Testis (tissue), 2 donors: ENCODE measurements at regions not wholly inside any gene's neighbourhood (a gene's known extent, or its start where the extent isn't known, plus 50 kb on each side); places are given as distances from the start of the nearest gene placed in this dataset.

Experiments used
- DNase-seq: peaks from one replicate; pipeline ENCODE4 v3.0.0-alpha.2; 2019
- H3K27ac ChIP-seq, 2 donors: fragments of 200-600 bp; sonication (generic); one replicate each; pipeline ENCODE4 v1.5.1; 2019
- H3K27me3 ChIP-seq: fragments of 200-600 bp; sonication (generic); one replicate; pipeline ENCODE4 v1.5.1; 2019
- H3K36me3 ChIP-seq: fragments of 200-600 bp; sonication (generic); one replicate; pipeline ENCODE4 v1.5.1; 2017; ENCODE audit warnings: low read depth; ENCODE audit errors: missing control alignments
- H3K4me1 ChIP-seq: fragments of 200-600 bp; sonication (generic); one replicate; pipeline ENCODE4 v1.5.1; 2019
- H3K4me3 ChIP-seq, 2 donors: fragments of 200-600 bp; sonication (generic); one replicate each; pipeline ENCODE4 v1.5.1; 2017 to 2019
- H3K9me3 ChIP-seq: fragments of 200-600 bp; sonication (generic); one replicate; pipeline ENCODE4 v1.5.1; 2017
- CTCF ChIP-seq, 3 experiments: fragments of 450-650 bp in 2 of 3; fragments of 200-600 bp in 1 of 3; sonication (generic) in 1 of 3; IDR thresholded peaks; one replicate each; pipeline ENCODE4 v1.5.1; 2016 to 2019; ENCODE audit warnings: antibody characterized with exemption in 3 of 3, mild to moderate bottlenecking in 2 of 3, moderate library complexity in 1 of 3
- POLR2A ChIP-seq: fragments of 450-650 bp; IDR thresholded peaks from one replicate; pipeline ENCODE4 v1.6.1; 2017; ENCODE audit warnings: antibody characterized with exemption, mild to moderate bottlenecking, moderate library complexity
- WGBS, 2 donors: methylation state at CpG; one replicate each; pipeline ENCODE4 v1.1.5; 2018; 5-methylcytosine and 5-hydroxymethylcytosine counted together
- intact Hi-C: fragments of 100-400 bp; cut with DNase I; formaldehyde crosslinking; loops from one replicate; pipeline ENCODE4 v1.15.1; 2023; ENCODE audit warnings: low total_unique reads

DNA sequence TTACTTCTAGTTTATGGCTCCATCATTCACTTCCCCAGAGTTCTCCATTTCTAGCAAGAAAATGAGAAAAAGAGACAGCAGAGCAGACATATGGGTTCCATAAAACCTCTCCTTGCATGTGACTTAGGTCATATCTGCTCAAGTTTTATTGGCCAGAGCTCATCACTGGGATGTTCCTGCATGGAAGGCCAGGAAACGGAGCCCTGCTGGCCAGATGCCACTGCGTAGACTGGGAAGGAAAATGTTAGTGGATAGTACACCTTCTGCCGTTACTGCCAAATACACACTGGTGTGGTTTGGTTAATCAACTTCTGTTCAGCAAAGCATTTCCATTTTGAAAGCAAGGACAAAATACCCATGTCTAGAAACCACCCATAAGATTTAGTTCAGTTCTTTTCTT is 220.6 kb upstream of the TSHZ2 start:
- Histone ChIP-seq H3K4me1 (no peaks in the 10 kb centered on the region), H3K27me3 (no peaks in the 10 kb centered on the region), H3K27ac (no peak overlapping the region), H3K36me3 (no peaks in the 10 kb centered on the region), H3K9me3 (no peaks in the 10 kb centered on the region), H3K4me3 (no peak overlapping the region)
- TF ChIP-seq POLR2A (no peak), CTCF (IDR thresholded peaks at IDR 0.05) (no peak)
- 71 to 73% methylated on average over 3 of the region's 3 CpGs for WGBS, 2 donors
- DNase-seq = no peak
- intact Hi-C loops = no loop called here

- TF ChIP-seq CTCF (IDR thresholded peaks at IDR 0.05) (no peak), POLR2A (no peak)
- H3K27ac ChIP-seq = no peak overlapping the region
- H3K36me3 ChIP-seq = no peaks in the 10 kb centered on the region
- no peak overlapping the region for H3K4me3 ChIP-seq
- intact Hi-C loops = no loop called here
- no peaks in the 10 kb centered on the region for H3K27me3 ChIP-seq
- no peaks in the 10 kb centered on the region for H3K4me1 ChIP-seq
- DNase-seq = no peak
- H3K9me3 ChIP-seq = no peaks in the 10 kb centered on the region
- whole genome bisulfite sequencing, 2 donors = 69 to 89% methylated on average over 5 of the region's 5 CpGs
Observed at GRCh38 chr20:52749938-52750337, 222.2 kb upstream of the TSHZ2 start.

- Histone ChIP-seq H3K27ac (no peak overlapping the region), H3K9me3 (no peaks in the 10 kb centered on the region), H3K36me3 (no peaks in the 10 kb centered on the region), H3K4me3 (no peak overlapping the region), H3K27me3 (no peaks in the 10 kb centered on the region), H3K4me1 (no peaks in the 10 kb centered on the region)
- no peak for TF ChIP-seq CTCF (IDR thresholded peaks at IDR 0.05)
- TF ChIP-seq POLR2A = no peak
- no peak for DNase-seq
- 83 to 97% methylated on average over 1 of the region's 1 CpG for WGBS, 2 donors
- intact Hi-C loops = no loop called here
Observed at GRCh38 chr20:52748990-52749389, 223.2 kb upstream of the TSHZ2 start.

DNA sequence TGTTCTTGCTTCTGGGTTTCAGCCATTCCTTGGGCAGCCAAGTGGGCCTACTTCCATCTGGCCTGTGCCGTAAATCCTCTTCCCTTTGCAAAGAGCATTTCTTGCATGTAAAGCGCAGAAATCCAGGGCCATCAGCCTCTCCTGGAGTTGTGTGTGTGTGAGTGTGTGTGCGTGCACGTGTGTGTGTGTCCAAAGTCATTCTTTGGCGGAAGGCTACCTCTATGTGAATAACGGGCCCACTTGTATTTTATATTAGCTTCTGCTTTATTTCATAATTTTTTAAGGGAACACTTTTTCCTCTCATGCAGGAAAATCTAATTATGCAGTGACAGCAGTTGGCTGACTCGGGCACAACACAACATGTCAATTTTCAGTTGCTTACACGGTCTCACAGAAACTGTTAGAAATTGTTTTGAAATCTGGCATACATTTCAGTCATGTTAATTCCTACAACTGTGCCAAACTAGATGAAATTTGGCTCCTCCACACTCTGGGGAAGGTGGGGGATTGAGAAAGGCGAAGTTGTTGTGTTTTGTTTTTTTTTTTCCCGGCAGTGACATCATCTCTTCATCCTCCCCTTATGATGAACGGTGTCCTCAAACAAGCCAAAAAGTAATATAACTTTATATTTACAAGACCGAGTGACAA is 223.7 kb upstream of the TSHZ2 start:
- Histone ChIP-seq H3K27me3 (no peaks in the 10 kb centered on the region), H3K9me3 (no peaks in the 10 kb centered on the region), H3K36me3 (no peaks in the 10 kb centered on the region), H3K4me1 (no peaks in the 10 kb centered on the region), H3K4me3 (no peak overlapping the region), H3K27ac (no peak overlapping the region)
- no peak for TF ChIP-seq CTCF (IDR thresholded peaks at IDR 0.05)
- no peak for TF ChIP-seq POLR2A
- 69 to 72% methylated on average over 12 of the region's 12 CpGs for WGBS, 2 donors
- intact Hi-C loops = no loop called here
- no peak for DNase-seq

- Histone ChIP-seq H3K27ac (no peak overlapping the region), H3K4me1 (no peaks in the 10 kb centered on the region), H3K9me3 (no peaks in the 10 kb centered on the region), H3K36me3 (no peaks in the 10 kb centered on the region), H3K27me3 (no peaks in the 10 kb centered on the region), H3K4me3 (no peak overlapping the region)
- TF ChIP-seq POLR2A = no peak
- TF ChIP-seq CTCF (IDR thresholded peaks at IDR 0.05) = peak in 1 of 3 experiments; percentile 30
- WGBS, 2 donors = 59 to 62% methylated on average over 8 of the region's 8 CpGs
- intact Hi-C loops = no loop called here
- DNase-seq = peak; percentile 18
Observed at GRCh38 chr20:52747845-52748284, 224.3 kb upstream of the TSHZ2 start.
